IPS DF 6.9 (cell line): ENCODE measurements at regions not wholly inside any gene's neighbourhood (a gene's known extent, or its start where the extent isn't known, plus 50 kb on each side); places are given as distances from the start of the nearest gene placed in this dataset.

ENCODE experiments used
- DNase-seq: peaks from one replicate; pipeline ENCODE4 v3.0.0-alpha.2; 2013; ENCODE audit warnings: low read depth, low spot score
- H3K27ac ChIP-seq: one replicate; pipeline ENCODE4 v1.5.1; 2013; ENCODE audit warnings: low read length, control low read depth
- H3K27me3 ChIP-seq: 2 replicates; pipeline ENCODE4 v1.6.1; 2013; ENCODE audit warnings: mild to moderate bottlenecking, low read length; ENCODE audit not compliant: control insufficient read depth, insufficient read depth
- H3K36me3 ChIP-seq: 2 replicates; pipeline ENCODE4 v1.6.1; 2013; ENCODE audit warnings: low read length; ENCODE audit not compliant: control insufficient read depth, insufficient read depth
- H3K4me1 ChIP-seq: 2 replicates; pipeline ENCODE4 v1.6.1; 2013; ENCODE audit warnings: low read length; ENCODE audit not compliant: control insufficient read depth, insufficient read depth
- H3K4me3 ChIP-seq: 2 replicates; pipeline ENCODE4 v1.5.1; 2013; ENCODE audit warnings: mild to moderate bottlenecking, low read length
- H3K9me3 ChIP-seq: 2 replicates; pipeline ENCODE4 v1.6.1; 2013; ENCODE audit warnings: low read length, inconsistent platforms; ENCODE audit not compliant: control insufficient read depth, insufficient read depth
- WGBS: extraction: QIAGEN DNeasy Blood & Tissue Kit; methylation state at CpG from one replicate; pipeline ENCODE4 v1.1.7; 2013; ENCODE audit warnings: mixed read lengths, missing lambda C conversion rate; ENCODE audit not compliant: insufficient read length, insufficient coverage; 5-methylcytosine and 5-hydroxymethylcytosine counted together

DNA sequence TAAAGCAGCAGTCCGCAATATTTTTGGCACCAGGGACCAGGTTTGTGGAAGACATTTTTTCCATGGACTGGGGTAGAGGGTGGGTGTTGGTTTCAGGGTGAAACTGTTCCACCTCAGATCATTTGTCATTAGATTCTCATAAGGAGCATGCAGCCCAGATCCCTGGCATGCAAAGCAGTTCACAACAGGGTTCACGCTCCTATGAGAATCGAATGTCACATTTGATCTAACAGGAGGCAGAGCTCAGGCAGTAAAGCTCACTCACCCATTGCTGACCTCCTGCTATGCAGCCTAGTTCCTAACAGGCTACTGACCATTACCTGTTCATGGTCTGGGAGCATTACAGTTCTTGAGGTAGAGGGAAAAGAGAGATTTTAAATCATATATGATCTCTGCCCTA lies 241.5 kb upstream of the COX7C start:
- WGBS: no CpG with 5 or more reads among the region's 3 CpGs
- no peaks in the 10 kb centered on the region for H3K4me1 ChIP-seq
- H3K4me3 ChIP-seq: no peak overlapping the region
- H3K27ac ChIP-seq: no peak overlapping the region
- no peaks in the 10 kb centered on the region for H3K36me3 ChIP-seq
- DNase-seq: no peak
- no peaks in the 10 kb centered on the region for H3K9me3 ChIP-seq
- no peaks in the 10 kb centered on the region for H3K27me3 ChIP-seq

DNA sequence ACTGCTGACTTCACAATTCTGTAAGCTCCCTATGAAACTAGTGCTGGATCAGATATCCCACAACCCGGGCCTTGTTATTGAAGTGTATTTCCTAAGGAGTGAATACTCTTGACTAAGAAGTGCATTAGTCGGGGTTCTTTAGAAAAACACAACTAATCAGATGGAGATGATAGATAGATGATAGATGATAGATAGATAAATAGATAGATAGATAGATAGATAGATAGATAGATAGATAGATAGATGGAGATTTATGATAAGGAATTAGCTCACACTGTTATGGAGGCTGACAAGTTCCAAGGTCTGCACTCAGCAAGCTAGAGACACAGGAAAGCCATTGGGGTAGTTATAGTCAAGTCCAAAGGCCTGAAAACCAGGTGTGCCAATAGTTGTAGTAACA lies 214.6 kb upstream of the COX7C start:
- H3K27ac ChIP-seq: no peak overlapping the region
- no peaks in the 10 kb centered on the region for H3K36me3 ChIP-seq
- WGBS: no CpG with 5 or more reads among the region's 2 CpGs
- no peaks in the 10 kb centered on the region for H3K9me3 ChIP-seq
- no peak for DNase-seq
- H3K27me3 ChIP-seq: no peaks in the 10 kb centered on the region
- H3K4me1 ChIP-seq: no peaks in the 10 kb centered on the region
- no peak overlapping the region for H3K4me3 ChIP-seq

DNA sequence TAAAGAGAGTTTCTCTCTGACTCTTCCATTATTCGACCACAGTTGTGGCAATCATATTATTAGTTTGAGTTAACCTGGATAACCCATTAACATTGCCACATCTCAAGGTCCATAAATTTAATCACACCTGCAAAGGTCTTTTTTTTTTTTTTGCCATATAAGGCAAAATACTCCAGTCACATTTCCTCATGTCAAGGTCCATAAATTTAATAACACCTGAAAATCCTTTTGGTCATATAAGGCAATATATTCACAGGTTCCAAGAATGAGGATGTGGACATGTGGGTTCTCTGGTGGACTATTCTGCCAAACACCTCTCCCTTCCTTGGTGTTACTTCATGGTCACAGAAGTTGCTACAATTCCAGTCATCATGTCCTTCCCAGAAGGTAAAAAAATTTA lies 213.5 kb upstream of the COX7C start:
- Histone ChIP-seq H3K4me3 (no peak overlapping the region), H3K4me1 (no peaks in the 10 kb centered on the region), H3K27ac (no peak overlapping the region), H3K9me3 (no peaks in the 10 kb centered on the region), H3K27me3 (no peaks in the 10 kb centered on the region), H3K36me3 (no peaks in the 10 kb centered on the region)
- WGBS: no CpG with 5 or more reads among the region's 1 CpG
- no peak for DNase-seq

DNA sequence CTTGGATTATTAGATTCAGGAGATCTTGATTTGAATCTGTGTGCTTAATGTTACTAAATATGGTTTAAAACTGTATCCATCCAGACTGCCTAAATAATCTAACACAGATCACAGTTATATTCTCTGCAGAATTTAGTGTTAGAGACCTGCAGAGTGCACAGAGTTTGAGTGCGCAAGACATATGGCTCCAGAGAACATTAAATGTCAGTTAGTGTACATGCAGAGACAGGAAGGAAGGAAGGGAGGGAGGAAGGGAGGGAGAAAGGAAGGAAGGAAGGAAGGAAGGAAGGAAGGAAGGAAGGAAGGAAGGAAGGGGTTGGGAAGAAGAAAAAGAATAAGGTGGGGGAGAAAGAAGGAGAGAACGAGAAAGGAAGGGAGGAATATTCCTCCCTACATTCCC lies 210.0 kb upstream of the COX7C start:
- DNase-seq: no peak
- Histone ChIP-seq H3K36me3 (no peaks in the 10 kb centered on the region), H3K9me3 (no peaks in the 10 kb centered on the region), H3K27ac (no peak overlapping the region), H3K27me3 (no peaks in the 10 kb centered on the region), H3K4me1 (no peaks in the 10 kb centered on the region), H3K4me3 (no peak overlapping the region)
- WGBS: 100% methylated on average over 1 of the region's 2 CpGs

DNA sequence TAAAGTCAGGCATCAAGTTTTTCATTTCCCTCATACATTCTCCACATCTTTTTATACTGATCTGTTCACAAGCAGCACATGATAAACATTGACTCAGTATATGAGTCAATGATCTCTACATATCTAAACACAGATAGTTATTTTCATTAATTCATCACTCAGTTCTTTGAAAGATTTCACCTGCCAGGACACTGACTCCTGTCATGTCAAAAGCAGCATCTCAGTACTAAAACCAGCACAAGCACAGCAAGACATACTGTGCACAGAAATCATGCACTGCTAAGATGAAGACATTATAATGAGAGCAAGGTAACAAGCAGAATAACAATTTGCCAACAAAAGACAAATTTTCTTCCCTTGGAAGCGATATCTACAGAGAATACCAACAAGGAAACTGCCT lies 206.1 kb upstream of the COX7C start:
- no peaks in the 10 kb centered on the region for H3K27me3 ChIP-seq
- H3K36me3 ChIP-seq: no peaks in the 10 kb centered on the region
- no peak overlapping the region for H3K27ac ChIP-seq
- WGBS: no CpG with 5 or more reads among the region's 1 CpG
- H3K4me1 ChIP-seq: no peaks in the 10 kb centered on the region
- no peaks in the 10 kb centered on the region for H3K9me3 ChIP-seq
- no peak overlapping the region for H3K4me3 ChIP-seq
- no peak for DNase-seq

DNA sequence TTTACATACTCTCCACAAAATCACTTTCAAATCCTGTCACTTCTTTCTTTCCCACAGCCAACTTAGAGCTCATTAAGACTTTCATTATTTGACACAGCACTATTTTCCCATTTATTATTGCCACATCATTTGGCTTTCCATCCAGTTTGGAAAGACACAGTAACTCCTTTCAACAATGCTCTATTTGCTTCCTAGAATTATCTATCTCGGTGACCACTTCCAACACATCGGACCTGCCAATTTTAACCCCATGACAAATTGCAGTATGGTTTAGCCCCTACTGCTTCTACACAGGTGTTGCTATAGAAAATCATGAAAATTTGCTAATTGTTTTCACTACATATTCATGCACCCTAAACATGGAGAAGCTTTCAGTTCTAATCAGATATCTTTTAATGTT lies 190.6 kb upstream of the COX7C start:
- H3K27ac ChIP-seq: no peak overlapping the region
- no peaks in the 10 kb centered on the region for H3K9me3 ChIP-seq
- H3K4me1 ChIP-seq: no peaks in the 10 kb centered on the region
- no peak overlapping the region for H3K4me3 ChIP-seq
- no CpG with 5 or more reads among the region's 2 CpGs for WGBS
- H3K36me3 ChIP-seq: no peaks in the 10 kb centered on the region
- no peaks in the 10 kb centered on the region for H3K27me3 ChIP-seq
- no peak for DNase-seq

DNA sequence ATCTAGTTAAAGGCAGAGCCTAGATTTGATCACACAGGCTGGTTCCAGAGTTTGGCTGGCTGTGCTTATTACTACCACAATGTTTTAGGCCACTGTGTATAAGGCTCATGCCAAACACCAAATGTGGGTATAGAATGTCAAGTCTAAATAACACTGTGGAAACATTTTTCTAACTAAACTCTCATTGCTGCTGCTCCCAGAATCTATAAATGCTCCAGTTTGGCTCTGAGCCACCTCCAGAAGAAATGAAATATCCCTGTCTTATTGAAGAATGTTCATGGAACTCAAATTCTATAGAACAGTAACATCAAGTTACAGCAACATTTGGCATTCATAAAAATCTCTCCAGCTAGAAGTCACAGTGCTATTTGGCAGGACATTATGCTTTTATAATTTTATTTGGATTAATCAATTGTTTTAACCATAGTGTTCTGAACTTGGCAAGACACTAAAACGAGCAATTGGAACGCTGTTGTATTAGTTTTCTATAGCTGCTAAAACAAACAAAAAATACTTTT lies 178.1 kb upstream of the COX7C start:
- no CpG with 5 or more reads among the region's 2 CpGs for WGBS
- DNase-seq: no peak

DNA sequence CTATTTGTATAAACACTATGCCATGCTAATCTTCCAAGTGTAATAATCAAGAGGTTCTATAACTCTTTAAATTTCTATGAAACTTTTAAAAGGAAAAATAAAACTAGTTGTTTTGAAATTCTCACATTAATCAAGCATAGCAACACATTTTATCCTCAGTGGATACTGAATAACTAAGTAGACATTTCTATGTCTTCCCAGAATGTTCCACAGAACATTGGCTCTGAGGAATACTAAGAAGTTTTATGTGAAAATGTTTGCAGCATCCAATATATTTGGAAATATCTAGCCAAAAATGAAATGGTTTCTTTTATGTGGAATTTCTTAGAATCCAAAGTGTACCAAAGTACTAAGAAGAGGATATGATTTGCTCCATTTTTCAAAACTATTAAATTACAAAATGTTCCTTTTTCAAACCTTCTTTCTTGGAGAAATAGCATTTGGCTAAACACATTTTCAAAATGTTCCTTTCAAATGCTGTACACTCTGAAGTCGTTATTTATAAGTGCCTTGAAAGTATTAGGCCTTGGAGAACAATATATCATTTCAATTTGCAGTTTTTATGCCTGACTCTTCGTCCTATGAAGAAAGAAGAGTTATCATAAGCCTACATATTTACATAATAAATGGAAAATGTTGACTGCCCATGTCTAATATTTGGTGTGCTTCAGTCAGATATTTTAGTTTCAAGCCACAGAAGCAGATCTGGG lies 175.6 kb upstream of the COX7C start:
- Histone ChIP-seq H3K36me3 (no peaks in the 10 kb centered on the region), H3K4me1 (no peaks in the 10 kb centered on the region), H3K9me3 (no peaks in the 10 kb centered on the region), H3K27me3 (no peaks in the 10 kb centered on the region), H3K27ac (no peak overlapping the region), H3K4me3 (no peak overlapping the region)
- DNase-seq: no peak
- WGBS: no CpG with 5 or more reads among the region's 2 CpGs

More for the DNA sequence above, 178.1 kb upstream of the COX7C start:
- Histone ChIP-seq H3K9me3 (no peaks in the 10 kb centered on the region), H3K36me3 (no peaks in the 10 kb centered on the region), H3K27me3 (no peaks in the 10 kb centered on the region), H3K27ac (no peak overlapping the region), H3K4me3 (no peak overlapping the region), H3K4me1 (no peaks in the 10 kb centered on the region)

DNA sequence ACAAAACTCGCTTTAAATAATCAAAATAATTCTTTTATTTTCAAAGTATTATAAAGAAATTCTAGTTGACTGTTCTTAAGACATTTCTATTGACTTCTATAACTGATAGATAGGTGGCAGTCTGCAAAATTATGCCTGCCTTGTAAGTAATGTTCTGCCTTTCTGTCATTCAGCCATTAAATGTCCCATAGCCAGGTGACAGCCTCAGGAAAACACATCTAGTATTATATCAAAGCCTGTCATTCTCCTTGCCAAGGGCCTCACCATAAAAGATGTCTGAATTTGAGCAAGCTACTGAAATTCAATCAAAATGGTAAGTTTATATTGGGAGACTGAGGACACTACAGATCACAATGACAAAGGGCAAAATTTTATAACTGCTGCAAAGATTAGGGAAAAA lies 170.4 kb upstream of the COX7C start:
- WGBS: no CpG with 5 or more reads among the region's 1 CpG
- no peak for DNase-seq
- Histone ChIP-seq H3K4me1 (no peaks in the 10 kb centered on the region), H3K9me3 (no peaks in the 10 kb centered on the region), H3K4me3 (no peak overlapping the region), H3K36me3 (no peaks in the 10 kb centered on the region), H3K27me3 (no peaks in the 10 kb centered on the region), H3K27ac (no peak overlapping the region)

DNA sequence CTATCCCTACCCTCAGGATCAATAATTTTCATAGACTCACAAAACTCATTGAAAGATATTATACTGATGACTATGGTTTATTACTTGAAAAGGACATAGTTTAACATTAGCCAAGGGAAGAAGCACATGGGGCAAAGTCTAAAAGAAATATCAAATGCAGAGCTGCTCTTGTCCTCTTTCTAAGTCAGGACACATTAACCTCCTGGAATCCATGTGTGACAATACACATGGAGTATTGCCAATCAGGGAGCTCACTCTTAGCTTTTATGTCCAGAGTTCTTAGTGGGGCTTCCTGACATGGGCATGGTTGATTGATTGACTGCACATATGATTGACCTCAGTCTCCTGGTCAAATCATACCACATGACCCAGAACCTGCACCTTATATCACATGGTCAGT lies 165.5 kb upstream of the COX7C start:
- Histone ChIP-seq H3K27ac (no peak overlapping the region), H3K27me3 (no peaks in the 10 kb centered on the region), H3K9me3 (no peaks in the 10 kb centered on the region), H3K4me1 (no peaks in the 10 kb centered on the region), H3K36me3 (no peaks in the 10 kb centered on the region), H3K4me3 (no peak overlapping the region)
- DNase-seq: no peak

DNA sequence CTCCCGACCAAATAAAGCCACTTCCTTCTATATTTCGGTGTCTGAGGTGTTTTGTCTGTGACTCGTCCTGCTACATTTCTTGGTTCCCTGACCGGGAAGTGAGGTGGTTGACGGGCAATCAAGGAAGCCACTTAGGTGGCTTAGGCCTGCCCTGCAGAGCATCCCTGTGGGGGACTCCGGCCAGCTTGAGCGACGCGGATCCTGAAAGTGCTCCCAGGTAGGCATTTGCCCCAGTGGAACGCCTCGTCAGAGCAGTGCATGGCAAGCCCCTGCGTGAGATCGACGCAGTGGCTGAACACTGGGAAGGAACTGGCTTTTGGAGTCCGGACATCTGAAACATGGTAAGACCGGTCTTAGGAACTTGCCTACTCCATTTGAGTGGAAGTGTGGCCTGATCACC lies 157.2 kb upstream of the COX7C start:
- WGBS: no CpG with 5 or more reads among the region's 16 CpGs
- DNase-seq: no peak

More for the DNA sequence above, 157.2 kb upstream of the COX7C start:
- no peaks in the 10 kb centered on the region; the same call in 1 of the 2 replicates for H3K9me3 ChIP-seq
- H3K27me3 ChIP-seq: no peaks in the 10 kb centered on the region
- H3K4me3 ChIP-seq: no peak overlapping the region
- no peaks in the 10 kb centered on the region for H3K36me3 ChIP-seq
- no peaks in the 10 kb centered on the region; the same call in none of the 2 replicates for H3K4me1 ChIP-seq
- H3K27ac ChIP-seq: no peak overlapping the region
